ENCODE measurements at regions not wholly inside any gene's neighbourhood (a gene's known extent, or its start where the extent isn't known, plus 50 kb on each side); places are given as distances from the start of the nearest gene placed in this dataset.

DNA sequence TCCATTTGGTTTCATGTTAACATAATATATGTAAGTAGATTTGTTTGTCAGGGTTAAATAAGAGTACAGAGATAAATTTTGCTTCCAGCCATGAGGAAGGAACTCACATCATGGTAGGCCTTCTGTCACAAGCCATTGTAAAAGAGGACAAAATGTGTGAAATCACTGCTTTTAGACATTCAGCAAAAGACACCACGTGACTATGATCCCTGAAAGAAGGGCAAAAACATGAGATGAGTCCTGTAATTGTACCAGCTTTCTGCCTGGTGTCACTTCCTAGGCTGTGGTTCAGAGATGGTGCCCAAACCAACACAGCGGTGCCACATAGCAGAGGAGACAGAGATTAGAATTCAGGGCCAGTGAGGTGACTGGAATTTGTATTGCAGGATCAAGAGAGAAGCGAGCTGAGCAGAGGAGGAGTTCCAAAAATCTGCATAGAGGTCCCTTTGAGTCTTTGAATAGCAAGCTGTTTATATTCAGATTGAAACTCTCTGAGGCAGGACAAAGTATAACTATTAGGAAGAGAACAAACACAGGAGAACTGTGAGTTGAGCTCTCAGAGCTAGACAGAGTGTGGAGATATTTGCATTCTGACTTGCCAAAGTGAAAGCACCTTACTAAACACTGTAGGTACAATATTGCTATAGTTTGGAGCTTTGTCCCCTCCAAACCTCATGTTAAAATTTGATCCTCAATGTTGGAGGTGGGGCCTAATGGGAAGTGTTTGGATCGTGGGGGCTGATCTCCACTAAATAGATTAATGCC is 52.6 kb upstream of the PDE7B start:
- no peak for DNase-seq (ENCODE audit: low spot score)

All from germinal center (tissue), 1 donor.